CD4-positive, alpha-beta T cell (primary cell): ENCODE measurements at regions not wholly inside any gene's neighbourhood (a gene's known extent, or its start where the extent isn't known, plus 50 kb on each side); places are given as distances from the start of the nearest gene placed in this dataset.

Experiments used
- ATAC-seq: fragments of 200-7000 bp; cut with Tn5 transposase; one replicate; pipeline ENCODE4 v1.10.0; 2022; ENCODE audit warnings: mild to moderate bottlenecking; ENCODE audit not compliant: poor library complexity
- CTCF ChIA-PET: fragments of 350-600 bp; sonication (Branson Sonifier 250); formaldehyde crosslinking; loops from one replicate; lab custom pipeline; 2021; ENCODE audit warnings: antibody characterized with exemption, inconsistent platforms; lab: Charles Lee
- POLR2A ChIA-PET: fragments of 350-600 bp; sonication (Branson Sonifier 250); formaldehyde crosslinking; loops from one replicate; lab custom pipeline; 2021; ENCODE audit warnings: antibody characterized with exemption, inconsistent platforms; lab: Charles Lee
- DNase-seq, 14 experiments: peaks; one replicate each; pipeline ENCODE4 v3.0.0-alpha.2; 2013 to 2020; ENCODE audit warnings: mixed read lengths in 2 of 14
- H3K27ac ChIP-seq, 2 donors: one replicate each; pipeline versions ENCODE4 v1.5.1 to v1.7.0; 2013; ENCODE audit warnings: low read length in 2 of 2, low read depth in 1 of 2, mild to moderate bottlenecking in 1 of 2
- H3K27me3 ChIP-seq, 2 experiments: 1 replicate in 1 of 2; 2 replicates in 1 of 2; pipeline versions ENCODE4 v1.6.1 to v1.7.0; 2013; ENCODE audit warnings: low read length in 2 of 2, control low read depth in 1 of 2, mild to moderate bottlenecking in 1 of 2, moderate library complexity in 1 of 2; ENCODE audit not compliant: insufficient read depth in 2 of 2, control insufficient read depth in 1 of 2
- H3K36me3 ChIP-seq: one replicate; pipeline ENCODE4 v1.6.1; 2013; ENCODE audit warnings: low read length, control low read depth; ENCODE audit not compliant: insufficient read depth
- H3K4me1 ChIP-seq: one replicate; pipeline ENCODE4 v1.6.1; 2013; ENCODE audit warnings: low read length, control low read depth; ENCODE audit not compliant: insufficient read depth
- H3K4me3 ChIP-seq: one replicate; pipeline ENCODE4 v1.5.1; 2013; ENCODE audit warnings: mild to moderate bottlenecking, low read length, moderate library complexity
- H3K9me3 ChIP-seq, 2 experiments: 1 replicate in 1 of 2; 2 replicates in 1 of 2; pipeline versions ENCODE4 v1.6.1 to v1.7.0; 2013; ENCODE audit warnings: low read length in 2 of 2, mild to moderate bottlenecking in 2 of 2, control low read depth in 1 of 2, moderate library complexity in 1 of 2; ENCODE audit not compliant: control insufficient read depth in 1 of 2, insufficient read depth in 1 of 2
- H3K27ac Mint-ChIP-seq: one replicate; pipeline ENCODE4 v1.8.0; 2020; ENCODE audit warnings: mixed read lengths
- H3K27me3 Mint-ChIP-seq: one replicate; pipeline ENCODE4 v1.8.0; 2021; ENCODE audit warnings: mixed read lengths
- H3K36me3 Mint-ChIP-seq: one replicate; pipeline ENCODE4 v1.8.0; 2021; ENCODE audit warnings: low read depth, mixed read lengths
- H3K4me1 Mint-ChIP-seq: one replicate; pipeline ENCODE4 v1.8.0; 2021; ENCODE audit warnings: low read depth, mixed read lengths
- H3K4me3 Mint-ChIP-seq: one replicate; pipeline ENCODE4 v1.8.0; 2020; ENCODE audit warnings: mild to moderate bottlenecking, mixed read lengths
- H3K9me3 Mint-ChIP-seq: one replicate; pipeline ENCODE4 v1.8.0; 2020; ENCODE audit warnings: mixed read lengths
- CTCF ChIP-seq: fragments of 200-600 bp; IDR thresholded peaks from one replicate; pipeline ENCODE4 v1.8.0; 2022; ENCODE audit warnings: antibody characterized with exemption, mild to moderate bottlenecking
- intact Hi-C, 2 experiments: fragments of 100-400 bp; cut with DNase I in 1 of 2; cut with micrococcal nuclease in 1 of 2; formaldehyde crosslinking; loops; one replicate each; pipeline versions ENCODE4 v1.15.1 to v1.9.0; 2023 to 2025; cut with DNase I, micrococcal nuclease

GRCh38 chr13:44287958-44288357 lies 85.7 kb upstream of the SERP2 start:
- DNase-seq (no peak), ATAC-seq (no peak)
- Mint-ChIP-seq H3K9me3 (no peaks in the 10 kb centered on the region), H3K4me3 (no peak overlapping the region), H3K36me3 (no peaks in the 10 kb centered on the region), H3K27me3 (peaks cover 54% of the 10 kb centered on the region), H3K4me1 (peaks cover 6% of the 10 kb centered on the region), H3K27ac (no peak overlapping the region)
- Histone ChIP-seq H3K27me3 (peaks cover 7% of the 10 kb centered on the region in 2 experiments), H3K4me1 (no peaks in the 10 kb centered on the region), H3K9me3 (no peaks in the 10 kb centered on the region), H3K4me3 (no peak overlapping the region), H3K36me3 (no peaks in the 10 kb centered on the region), H3K27ac (no peak overlapping the region)
- ChIA-PET POLR2A (no interaction called here), CTCF (no interaction called here)
- intact Hi-C loops = no loop called here
- TF ChIP-seq CTCF = no peak

GRCh38 chr13:44292545-44292944 lies 81.1 kb upstream of the SERP2 start:
- Mint-ChIP-seq H3K27me3 (peaks cover 17% of the 10 kb centered on the region), H3K36me3 (no peaks in the 10 kb centered on the region), H3K4me1 (peaks cover 18% of the 10 kb centered on the region), H3K9me3 (no peaks in the 10 kb centered on the region), H3K27ac (no peak overlapping the region), H3K4me3 (no peak overlapping the region)
- peaks cover 2% of the 10 kb centered on the region for H3K4me1 ChIP-seq
- no peaks in the 10 kb centered on the region for H3K9me3 ChIP-seq
- ATAC-seq (peak; percentile 48), DNase-seq (no peak)
- peaks cover 2 to 3% of the 10 kb centered on the region in 2 experiments for H3K27me3 ChIP-seq
- CTCF ChIA-PET = no interaction called here
- intact Hi-C loops = no loop called here
- H3K36me3 ChIP-seq = no peaks in the 10 kb centered on the region
- no peak overlapping the region for H3K4me3 ChIP-seq
- no peak for TF ChIP-seq CTCF
- H3K27ac ChIP-seq = no peak overlapping the region
- POLR2A ChIA-PET = interaction anchor here (1.1 kb wide), 1 partner anchor 18 kb away, joined by 4 read pairs; no protein-coding TSS in a partner anchor

GRCh38 chr13:44293374-44293773 lies 80.2 kb upstream of the SERP2 start:
- H3K27me3 Mint-ChIP-seq = peaks cover 12% of the 10 kb centered on the region
- intact Hi-C loops = no loop called here
- ATAC-seq (no peak), DNase-seq (no peak)
- Histone ChIP-seq H3K36me3 (no peaks in the 10 kb centered on the region), H3K4me1 (peaks cover 2% of the 10 kb centered on the region), H3K9me3 (no peaks in the 10 kb centered on the region), H3K4me3 (no peak overlapping the region), H3K27me3 (peaks cover 0 to 3% of the 10 kb centered on the region in 2 experiments), H3K27ac (no peak overlapping the region)
- H3K4me1 Mint-ChIP-seq = peaks cover 18% of the 10 kb centered on the region
- no peak for TF ChIP-seq CTCF
- no peak overlapping the region for H3K27ac Mint-ChIP-seq
- ChIA-PET POLR2A (interaction anchor here (1.1 kb wide), 1 partner anchor 19 kb away, joined by 4 read pairs; no protein-coding TSS in a partner anchor), CTCF (no interaction called here)
- H3K4me3 Mint-ChIP-seq = no peak overlapping the region
- no peaks in the 10 kb centered on the region for H3K36me3 Mint-ChIP-seq
- H3K9me3 Mint-ChIP-seq = no peaks in the 10 kb centered on the region
